H1 (cell line): ENCODE measurements at regions not wholly inside any gene's neighbourhood (a gene's known extent, or its start where the extent isn't known, plus 50 kb on each side); places are given as distances from the start of the nearest gene placed in this dataset.
A peak's percentile ranks its signal among the peaks of the same experiment; 100 is the strongest.

ENCODE experiments used
- CTCF ChIA-PET: fragments of 300-600 bp; sonication (Branson Sonifier 250); formaldehyde crosslinking; loops from one replicate; lab custom pipeline; 2021; ENCODE audit not compliant: partially characterized antibody; lab: Charles Lee
- POLR2A ChIA-PET: fragments of 300-600 bp; sonication (Branson Sonifier 250); formaldehyde crosslinking; loops from one replicate; lab custom pipeline; 2021; ENCODE audit warnings: inconsistent platforms; ENCODE audit not compliant: partially characterized antibody; lab: Charles Lee
- DNase-seq, 2 experiments: peaks; one replicate each; pipeline versions ENCODE4 v3.0.0 to v3.0.0-alpha.2; 2010 to 2022; ENCODE audit warnings: low spot score in 2 of 2, low read depth in 1 of 2, mixed read lengths in 1 of 2
- FAIRE-seq: peaks from 2 replicates; lab custom pipeline; 2011; peaks lifted over from hg19 to GRCh38; lab: Jason Lieb, UNC
- H2AFZ ChIP-seq: 2 replicates; pipeline ENCODE4 v1.8.1; 2012; ENCODE audit warnings: low read length, inconsistent platforms
- H2AK5ac ChIP-seq: 2 replicates; pipeline ENCODE4 v1.6.1; 2013; ENCODE audit warnings: low read depth, low read length
- H2BK120ac ChIP-seq: replicated peaks from 2 replicates; pipeline ENCODE3; 2013; ENCODE audit warnings: low read depth, low read length, inconsistent platforms
- H2BK12ac ChIP-seq: 2 replicates; pipeline ENCODE4 v1.6.1; 2013; ENCODE audit warnings: low read depth, low read length
- H2BK15ac ChIP-seq: 2 replicates; pipeline ENCODE4 v1.6.1; 2013; ENCODE audit warnings: low read length
- H2BK20ac ChIP-seq: 2 replicates; pipeline ENCODE4 v1.6.1; 2013; ENCODE audit warnings: low read length
- H2BK5ac ChIP-seq: 2 replicates; pipeline ENCODE4 v1.6.1; 2013; ENCODE audit warnings: low read depth, low read length
- H3K14ac ChIP-seq: 2 replicates; pipeline ENCODE4 v1.6.1; 2013; ENCODE audit warnings: inconsistent platforms; ENCODE audit not compliant: insufficient read length
- H3K18ac ChIP-seq: 2 replicates; pipeline ENCODE4 v1.6.1; 2013; ENCODE audit warnings: low read length; ENCODE audit errors: extremely low read depth
- H3K23ac ChIP-seq: 2 replicates; pipeline ENCODE4 v1.6.1; 2013; ENCODE audit warnings: inconsistent platforms; ENCODE audit not compliant: insufficient read length
- H3K23me2 ChIP-seq: 2 replicates; pipeline ENCODE4 v1.6.1; 2013; ENCODE audit warnings: low read depth, low read length
- H3K27ac ChIP-seq: 2 replicates; pipeline ENCODE4 v1.6.1; 2011; ENCODE audit warnings: low read depth, low read length, inconsistent platforms
- H3K27me3 ChIP-seq, 4 experiments: replicated peaks in 1 of 4; 1 replicate in 1 of 4; 2 replicates in 3 of 4; pipeline versions ENCODE4 v1.6.1 to v1.8.1; 2011 to 2013; ENCODE audit warnings: low read length in 3 of 4, mild to moderate bottlenecking in 3 of 4, inconsistent platforms in 2 of 4, mixed read lengths in 2 of 4, moderate library complexity in 1 of 4; ENCODE audit not compliant: control insufficient read depth in 3 of 4, insufficient read depth in 3 of 4; ENCODE audit errors: extremely low read depth in 1 of 4
- H3K36me3 ChIP-seq, 4 experiments: 2 replicates each; pipeline versions ENCODE4 v1.6.1 to v1.8.1; 2011 to 2013; ENCODE audit warnings: mild to moderate bottlenecking in 4 of 4, low read length in 3 of 4, moderate library complexity in 2 of 4, control low read depth in 1 of 4, inconsistent platforms in 1 of 4; ENCODE audit not compliant: insufficient read depth in 4 of 4, control insufficient read depth in 2 of 4
- H3K4ac ChIP-seq: replicated peaks from 2 replicates; pipeline ENCODE3; 2013; ENCODE audit warnings: low read length, low read depth, mixed read lengths, inconsistent platforms; ENCODE audit not compliant: insufficient read length
- H3K4me1 ChIP-seq, 4 experiments: replicated peaks in 1 of 4; 1 replicate in 1 of 4; 2 replicates in 3 of 4; pipeline versions ENCODE4 v1.6.1 to v1.8.1; 2011 to 2013; ENCODE audit warnings: low read length in 3 of 4, inconsistent platforms in 2 of 4, mixed read lengths in 1 of 4; ENCODE audit not compliant: insufficient read depth in 4 of 4, control insufficient read depth in 3 of 4
- H3K4me2 ChIP-seq, 2 experiments: 2 replicates each; pipeline versions ENCODE4 v1.6.1 to v1.8.1; 2011 to 2013; ENCODE audit warnings: low read depth in 2 of 2, low read length in 2 of 2, control low read depth in 1 of 2, inconsistent platforms in 1 of 2, mild to moderate bottlenecking in 1 of 2; ENCODE audit not compliant: insufficient read depth in 1 of 2
- H3K4me3 ChIP-seq, 4 experiments: fragments of 200-600, 300-600 bp in 1 of 4; sonication (generic), shearing (Covaris generic), sonication (Bioruptor Twin) in 1 of 4; 2 replicates each; pipeline versions ENCODE4 v1.5.1 to v1.8.1; 2011 to 2016; ENCODE audit warnings: low read length in 4 of 4, low read depth in 3 of 4, control low read depth in 2 of 4, inconsistent platforms in 2 of 4, mild to moderate bottlenecking in 2 of 4, mixed read lengths in 1 of 4, moderate library complexity in 1 of 4; ENCODE audit not compliant: insufficient read depth in 2 of 4; ENCODE audit errors: extremely low read depth in 1 of 4
- H3K56ac ChIP-seq: replicated peaks from 2 replicates; pipeline ENCODE3; 2013; ENCODE audit warnings: low read depth, mild to moderate bottlenecking, mixed read lengths, low read length, inconsistent platforms; ENCODE audit not compliant: insufficient read length
- H3K79me1 ChIP-seq: 2 replicates; pipeline ENCODE4 v1.6.1; 2013; ENCODE audit warnings: low read depth, low read length, control low read depth
- H3K79me2 ChIP-seq, 2 experiments: 2 replicates each; pipeline versions ENCODE4 v1.6.1 to v1.8.1; 2012 to 2013; ENCODE audit warnings: low read length in 2 of 2, mild to moderate bottlenecking in 2 of 2, inconsistent platforms in 1 of 2; ENCODE audit not compliant: insufficient read depth in 2 of 2, control insufficient read depth in 1 of 2
- H3K9ac ChIP-seq, 4 experiments: replicated peaks in 1 of 4; 1 replicate in 1 of 4; 2 replicates in 3 of 4; pipeline versions ENCODE4 v1.6.1 to v1.8.1; 2011 to 2013; ENCODE audit warnings: low read depth in 3 of 4, low read length in 3 of 4, control low read depth in 2 of 4, mild to moderate bottlenecking in 2 of 4, moderate library complexity in 2 of 4, inconsistent platforms in 1 of 4; ENCODE audit errors: extremely low read depth in 1 of 4
- H3K9me3 ChIP-seq, 2 experiments: 2 replicates each; pipeline versions ENCODE4 v1.6.1 to v1.8.1; 2012 to 2013; ENCODE audit warnings: mild to moderate bottlenecking in 2 of 2, moderate library complexity in 2 of 2, control low read depth in 1 of 2, inconsistent platforms in 1 of 2, low read depth in 1 of 2, low read length in 1 of 2, mixed read lengths in 1 of 2; ENCODE audit not compliant: insufficient read depth in 2 of 2
- H4K20me1 ChIP-seq, 2 experiments: replicated peaks in 1 of 2; 2 replicates each; pipeline versions ENCODE3 to v1.8.1; 2011 to 2013; ENCODE audit warnings: inconsistent platforms in 2 of 2, low read length in 2 of 2, mild to moderate bottlenecking in 1 of 2; ENCODE audit not compliant: insufficient read depth in 2 of 2, control insufficient read depth in 1 of 2
- H4K5ac ChIP-seq: 2 replicates; pipeline ENCODE4 v1.6.1; 2013; ENCODE audit warnings: low read length, low read depth, mixed read lengths, inconsistent platforms; ENCODE audit not compliant: insufficient read length
- H4K8ac ChIP-seq: 2 replicates; pipeline ENCODE4 v1.8.0; 2013; ENCODE audit warnings: mild to moderate bottlenecking, moderate library complexity, low read length, inconsistent platforms; ENCODE audit not compliant: insufficient read depth; ENCODE audit errors: extremely low read depth
- H4K91ac ChIP-seq: replicated peaks from 2 replicates; pipeline ENCODE3; 2013; ENCODE audit warnings: low read length, mixed read lengths, inconsistent platforms; ENCODE audit not compliant: insufficient read length
- CEBPB ChIP-seq: IDR thresholded peaks from 2 replicates; pipeline ENCODE4 v1.6.1; 2012; ENCODE audit warnings: low read depth, low read length
- CTCF ChIP-seq, 3 experiments: IDR thresholded peaks; 1 replicate in 2 of 3; 2 replicates in 1 of 3; pipeline versions ENCODE4 v1.5.1 to v1.6.1; 2011; ENCODE audit warnings: low read length in 3 of 3, mild to moderate bottlenecking in 3 of 3, inconsistent platforms in 2 of 3, low read depth in 1 of 3, moderate library complexity in 1 of 3; ENCODE audit not compliant: insufficient read depth in 1 of 3; ENCODE audit errors: control extremely low read depth in 1 of 3
- JUN ChIP-seq: IDR thresholded peaks from 2 replicates; pipeline ENCODE4 v1.6.1; 2011; ENCODE audit warnings: low read depth, mild to moderate bottlenecking, improper control_type of control experiment, low read length
- PHF8 ChIP-seq: fragments of 200-600 bp; sonication (generic); conservative IDR thresholded peaks from 2 replicates; pipeline ENCODE4 v1.7.1; 2012; ENCODE audit warnings: low read depth, mild to moderate bottlenecking, inconsistent platforms, low read length, moderate library complexity
- POU5F1 ChIP-seq: IDR thresholded peaks from 2 replicates; pipeline ENCODE4 v1.6.1; 2011; ENCODE audit warnings: low read depth, mild to moderate bottlenecking, low read length, moderate library complexity
- TCF12 ChIP-seq: IDR thresholded peaks from 2 replicates; pipeline ENCODE4 v1.6.1; 2011; ENCODE audit warnings: low read depth, mild to moderate bottlenecking, low read length
- WGBS, 2 experiments: shearing (Covaris generic) in 1 of 2; methylation state at CpG; one replicate each; pipeline versions ENCODE4 v1.1.6 to v1.1.7; 2013 to 2015; ENCODE audit warnings: low lambda C conversion rate in 2 of 2, mixed read lengths in 2 of 2, inconsistent platforms in 1 of 2, low coverage in 1 of 2, missing lambda C conversion rate in 1 of 2; ENCODE audit not compliant: insufficient replicate concordance in 2 of 2, insufficient coverage in 1 of 2, insufficient read length in 1 of 2; ENCODE audit errors: extremely low coverage in 1 of 2, missing lambda C conversion rate in 1 of 2; 5-methylcytosine and 5-hydroxymethylcytosine counted together

GRCh38 chr3:168405288-168405687 lies 309.6 kb upstream of the GOLIM4 start:
- WGBS, 2 experiments, result 82% methylated on average over 1 of the region's 1 CpG; no CpG with 5 or more reads in 1 of the 2 experiments
- no peak overlapping the region for H2BK12ac ChIP-seq
- ChIA-PET POLR2A (no interaction called here), CTCF (interaction anchor here (0.6 to 1.3 kb wide), 3 partner anchors 20 to 216 kb away, joined by 3 read pairs; no protein-coding TSS in a partner anchor)
- H3K36me3 ChIP-seq, result no peaks in the 10 kb centered on the region
- H2AFZ ChIP-seq, result 0 out of 2 replicates have a peak overlapping the region, but pooled peaks have one; percentile 42
- H3K27me3 ChIP-seq, result no peaks in the 10 kb centered on the region
- peaks cover 0 to 6% (median 3%) of the 10 kb centered on the region in 4 experiments; a peak in 4 of 7 replicates for H3K4me1 ChIP-seq
- no peak overlapping the region for H2AK5ac ChIP-seq
- H2BK15ac ChIP-seq, result no peak overlapping the region
- no peak overlapping the region for H4K91ac ChIP-seq
- no peaks in the 10 kb centered on the region for H4K20me1 ChIP-seq
- H3K18ac ChIP-seq, result no peak overlapping the region
- H2BK120ac ChIP-seq, result no peak overlapping the region
- no peak for FAIRE-seq
- no peak overlapping the region for H3K56ac ChIP-seq
- no peak overlapping the region for H4K5ac ChIP-seq
- no peak overlapping the region for H3K4ac ChIP-seq
- no peak overlapping the region for H4K8ac ChIP-seq
- H3K4me3 ChIP-seq, result no peak overlapping the region
- DNase-seq, result no peak
- no peak overlapping the region for H2BK20ac ChIP-seq
- no peaks in the 10 kb centered on the region for H3K9me3 ChIP-seq
- H3K4me2 ChIP-seq, result no peak overlapping the region
- H3K27ac ChIP-seq, result no peak overlapping the region
- H3K79me1 ChIP-seq, result no peaks in the 10 kb centered on the region
- H3K23me2 ChIP-seq, result no peaks in the 10 kb centered on the region
- H3K79me2 ChIP-seq, result no peaks in the 10 kb centered on the region
- TF ChIP-seq JUN (no peak), CTCF (IDR thresholded peaks at IDR 0.05; ENCODE audit: control extremely low read depth in 1 of 3, insufficient read depth in 1 of 3, low read depth in 1 of 3, low read length in 3 of 3) (no peak), PHF8 (no peak), POU5F1 (no peak), TCF12 (no peak), CEBPB (no peak)
- H3K23ac ChIP-seq, result no peak overlapping the region
- H3K9ac ChIP-seq, result no peak overlapping the region
- H3K14ac ChIP-seq, result no peak overlapping the region
- no peak overlapping the region for H2BK5ac ChIP-seq
